ENCODE measurements at regions not wholly inside any gene's neighbourhood (a gene's known extent, or its start where the extent isn't known, plus 50 kb on each side); places are given as distances from the start of the nearest gene placed in this dataset.
"Not testable (repeated sequence)": the region's sequence is repeated elsewhere in the genome, so short reads cannot be mapped to it uniquely, and the experiment has no call there.

DNA sequence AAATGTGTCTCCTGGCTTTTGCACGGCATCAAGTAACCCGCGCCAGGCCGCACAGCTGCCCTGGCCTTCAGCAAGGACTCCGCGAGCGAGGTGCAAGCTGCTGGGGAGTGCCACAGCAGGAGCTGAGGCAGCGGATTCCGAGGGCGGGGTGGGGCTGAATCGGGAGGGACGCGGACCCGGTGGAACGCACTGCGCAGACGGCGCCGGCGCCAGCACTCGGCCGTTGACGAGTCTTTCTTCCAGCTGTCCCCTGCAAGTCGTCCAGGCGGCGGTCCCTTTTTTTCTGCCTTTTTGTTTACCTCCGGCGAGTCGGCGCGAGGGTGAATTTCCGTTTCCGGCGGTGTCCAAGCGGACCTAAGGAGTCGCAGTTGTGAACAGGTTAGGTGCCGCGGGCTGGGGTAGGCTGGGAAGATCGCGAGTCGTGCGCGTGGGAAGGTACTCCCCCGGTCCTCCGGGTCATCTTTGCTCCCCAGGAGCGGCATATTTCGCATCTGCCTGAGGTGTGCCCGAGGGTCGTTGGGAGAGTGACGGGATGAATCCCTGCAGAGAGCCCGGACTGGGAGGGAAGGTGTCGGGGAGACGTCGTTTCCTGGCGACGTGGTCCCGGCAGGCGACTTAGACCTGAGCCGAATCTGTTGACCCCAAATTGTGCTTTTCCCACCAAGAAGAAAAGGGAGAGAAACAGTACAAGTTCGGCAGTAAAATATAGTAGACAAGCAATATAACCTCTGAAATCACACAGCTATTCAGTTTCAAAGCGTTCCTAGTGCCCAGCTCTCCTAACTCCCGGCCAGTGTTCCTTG, 124.5 kb upstream of the PTPN20 start:
- intact Hi-C loops (cut with micrococcal nuclease); H3K9me3 Mint-ChIP-seq; H3K36me3 Mint-ChIP-seq (ENCODE audit: low read depth); H3K4me1 Mint-ChIP-seq (ENCODE audit: low read depth): not testable (repeated sequence)
- peak overlapping the region; percentile 79 for H3K27ac Mint-ChIP-seq
- peak overlapping the region; percentile 95 for H3K4me3 Mint-ChIP-seq
- peaks cover 12% of the 10 kb centered on the region for H3K27me3 Mint-ChIP-seq (ENCODE audit: insufficient read depth)
- peak; percentile 48 for DNase-seq (ENCODE audit: low spot score)

DNA sequence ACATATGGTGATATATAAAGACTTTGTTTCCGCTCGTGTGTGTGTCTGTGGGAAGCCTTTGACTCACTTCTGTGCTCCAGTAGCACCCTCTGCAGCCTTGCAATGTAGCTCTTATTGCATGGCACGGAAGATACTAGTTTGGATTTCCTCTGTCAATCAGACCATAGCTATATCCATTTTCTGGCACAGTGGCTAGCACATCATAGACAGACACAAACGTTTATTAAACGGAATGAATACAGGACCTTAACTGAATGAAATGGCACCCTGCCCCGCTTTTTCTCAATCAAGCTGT, 124.0 kb upstream of the PTPN20 start:
- peak overlapping the region; percentile 79 for H3K27ac Mint-ChIP-seq
- H3K36me3 Mint-ChIP-seq (ENCODE audit: low read depth) = no peaks in the 10 kb centered on the region
- intact Hi-C loops (cut with micrococcal nuclease) = no loop called here
- DNase-seq (ENCODE audit: low spot score) = peak; percentile 6
- H3K4me3 Mint-ChIP-seq = peak overlapping the region; percentile 95
- H3K9me3 Mint-ChIP-seq = no peaks in the 10 kb centered on the region
- H3K4me1 Mint-ChIP-seq (ENCODE audit: low read depth) = peaks cover 10% of the 10 kb centered on the region
- peaks cover 9% of the 10 kb centered on the region for H3K27me3 Mint-ChIP-seq (ENCODE audit: insufficient read depth)

DNA sequence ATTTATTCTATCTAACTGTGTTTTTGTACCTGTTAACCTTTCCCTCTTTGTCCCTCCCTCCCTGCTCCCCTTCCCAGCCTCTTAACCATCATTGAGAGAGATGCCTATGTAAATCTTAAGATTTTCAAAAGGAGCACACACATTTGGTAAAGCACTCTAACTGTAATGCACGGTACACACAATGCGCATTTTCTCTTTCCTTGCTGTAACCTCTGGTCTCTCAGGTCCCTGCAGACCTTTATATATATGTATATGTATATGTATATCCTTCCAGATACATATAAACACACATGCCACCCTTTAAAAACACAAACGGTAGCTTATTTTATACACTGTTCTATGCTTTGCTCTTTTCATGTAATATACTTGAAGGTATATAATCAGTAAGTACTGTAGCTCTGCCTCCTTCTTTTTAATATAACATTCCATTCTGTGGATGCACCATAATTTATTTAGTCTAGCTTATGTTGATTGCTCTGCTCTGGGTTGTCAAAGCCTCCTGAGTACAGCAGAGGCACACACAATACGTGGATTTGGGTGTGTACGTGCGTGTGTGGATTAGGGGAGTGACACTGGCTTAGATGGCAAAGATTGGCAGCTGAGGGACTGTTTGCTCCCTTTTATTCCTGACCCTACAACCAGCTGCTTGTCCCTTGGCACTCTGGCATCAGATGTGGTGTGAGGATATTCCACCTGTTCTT, 118.4 kb upstream of the PTPN20 start:
- H3K36me3 Mint-ChIP-seq (ENCODE audit: low read depth); DNase-seq (ENCODE audit: low spot score); H3K4me3 Mint-ChIP-seq; H3K27me3 Mint-ChIP-seq (ENCODE audit: insufficient read depth); H3K9me3 Mint-ChIP-seq; H3K27ac Mint-ChIP-seq; intact Hi-C loops (cut with micrococcal nuclease); H3K4me1 Mint-ChIP-seq (ENCODE audit: low read depth): not testable (repeated sequence)

DNA sequence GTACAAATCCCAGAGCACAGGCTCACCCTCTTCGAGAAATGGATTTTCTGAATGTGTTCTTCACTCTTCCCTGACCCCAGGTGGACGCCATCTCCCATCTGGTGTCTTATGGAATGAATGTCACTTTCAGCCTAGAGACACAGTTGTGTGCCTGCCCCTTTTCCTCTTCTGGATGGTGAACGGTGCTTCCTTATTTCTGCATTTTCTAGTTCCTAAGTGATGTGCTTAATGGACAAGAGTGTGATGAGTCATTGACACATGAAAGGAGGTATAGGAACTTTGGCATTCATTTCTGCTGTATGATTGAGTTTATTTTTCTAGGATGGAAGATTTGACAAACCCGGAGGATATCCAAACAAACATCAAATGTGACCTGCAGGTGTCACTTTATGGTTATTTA, 114.9 kb upstream of the PTPN20 start:
- H3K27ac Mint-ChIP-seq = peak overlapping the region; percentile 31
- H3K9me3 Mint-ChIP-seq; H3K4me3 Mint-ChIP-seq; H3K27me3 Mint-ChIP-seq (ENCODE audit: insufficient read depth); H3K36me3 Mint-ChIP-seq (ENCODE audit: low read depth); intact Hi-C loops (cut with micrococcal nuclease); H3K4me1 Mint-ChIP-seq (ENCODE audit: low read depth); DNase-seq (ENCODE audit: low spot score): not testable (repeated sequence)

DNA sequence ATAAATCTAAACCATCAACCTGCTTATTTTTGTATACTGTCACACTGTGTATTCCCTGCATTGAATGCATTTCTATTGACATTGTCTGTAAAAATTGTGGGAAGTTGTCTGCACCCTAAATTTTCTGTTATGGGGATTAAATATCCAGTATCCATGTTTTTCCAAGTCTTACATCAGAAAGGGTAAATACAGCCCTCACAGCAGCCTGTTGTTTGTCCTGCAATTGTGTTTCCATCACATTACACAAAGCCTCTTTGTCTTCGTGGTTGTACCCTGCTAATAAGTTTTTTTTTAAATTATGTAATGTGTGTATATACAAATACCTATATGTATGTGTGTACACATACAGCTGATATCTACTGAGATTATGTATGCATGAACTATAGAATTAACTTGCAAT, 109.2 kb upstream of the PTPN20 start:
- H3K4me1 Mint-ChIP-seq (ENCODE audit: low read depth); H3K27me3 Mint-ChIP-seq (ENCODE audit: insufficient read depth); H3K27ac Mint-ChIP-seq; DNase-seq (ENCODE audit: low spot score); H3K4me3 Mint-ChIP-seq; H3K36me3 Mint-ChIP-seq (ENCODE audit: low read depth); intact Hi-C loops (cut with micrococcal nuclease); H3K9me3 Mint-ChIP-seq: not testable (repeated sequence)

DNA sequence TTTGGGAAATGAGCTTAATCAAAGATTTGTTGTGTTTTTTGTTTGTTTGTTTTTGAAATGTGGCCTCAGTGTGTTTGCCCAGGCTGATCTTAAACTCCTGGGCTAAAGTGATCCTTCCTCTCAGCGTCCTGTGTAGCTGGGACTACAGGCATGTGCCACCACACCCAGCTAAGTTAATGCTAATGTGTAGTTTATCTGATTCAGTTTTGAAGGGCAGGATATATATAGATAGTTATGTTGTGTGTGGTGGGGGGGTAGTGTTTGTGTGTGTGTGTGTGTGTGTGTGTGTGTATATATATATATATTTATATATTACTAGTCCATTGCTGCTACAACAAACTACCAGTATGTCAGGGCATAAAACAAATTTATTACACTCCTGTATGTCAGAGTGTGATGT, 108.1 kb upstream of the PTPN20 start:
- H3K36me3 Mint-ChIP-seq (ENCODE audit: low read depth); H3K4me3 Mint-ChIP-seq; H3K27ac Mint-ChIP-seq; H3K4me1 Mint-ChIP-seq (ENCODE audit: low read depth); intact Hi-C loops (cut with micrococcal nuclease); H3K9me3 Mint-ChIP-seq; H3K27me3 Mint-ChIP-seq (ENCODE audit: insufficient read depth); DNase-seq (ENCODE audit: low spot score): not testable (repeated sequence)

DNA sequence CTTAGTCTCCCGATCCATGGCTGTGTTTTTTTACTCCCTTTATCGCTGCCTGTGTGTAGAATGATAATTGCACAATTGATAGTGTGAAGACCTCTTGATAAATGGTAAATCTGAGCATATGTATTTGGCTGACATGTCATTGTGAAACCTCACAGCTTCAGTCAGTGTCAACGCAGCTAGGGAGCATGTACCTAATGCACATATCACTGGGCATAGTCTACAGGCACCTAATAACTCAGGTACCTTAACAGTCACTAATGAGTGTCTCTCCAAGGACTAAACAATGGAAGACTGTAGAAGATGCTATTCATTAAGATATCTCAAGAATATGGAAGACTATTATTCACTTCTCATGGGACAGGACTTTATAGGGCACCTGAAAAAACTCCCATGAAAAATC, 101.0 kb upstream of the PTPN20 start:
- H3K4me3 Mint-ChIP-seq; intact Hi-C loops (cut with micrococcal nuclease); H3K9me3 Mint-ChIP-seq; DNase-seq (ENCODE audit: low spot score); H3K4me1 Mint-ChIP-seq (ENCODE audit: low read depth); H3K36me3 Mint-ChIP-seq (ENCODE audit: low read depth); H3K27me3 Mint-ChIP-seq (ENCODE audit: insufficient read depth); H3K27ac Mint-ChIP-seq: not testable (repeated sequence)

DNA sequence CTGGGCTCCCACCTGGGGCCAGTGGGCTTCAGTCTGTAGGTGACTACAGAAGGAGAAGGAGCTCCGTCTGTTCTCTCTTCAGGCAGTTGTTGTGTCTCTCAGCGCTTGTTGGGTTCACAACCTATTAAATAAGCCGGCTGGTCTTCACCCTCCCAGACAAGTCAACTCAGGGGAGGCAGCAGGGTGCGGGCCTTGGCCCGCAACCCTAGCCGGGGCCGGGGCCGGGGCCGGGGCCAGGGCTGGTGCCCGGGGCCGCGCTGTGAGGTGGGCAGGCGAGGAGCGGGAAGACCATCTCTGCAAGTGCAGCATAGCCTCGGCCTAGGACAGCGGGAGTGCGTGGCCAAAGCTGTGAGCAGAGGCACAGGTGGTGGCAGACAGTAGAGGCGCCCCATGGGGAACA, 95.1 kb upstream of the PTPN20 start:
- H3K36me3 Mint-ChIP-seq (ENCODE audit: low read depth); H3K4me1 Mint-ChIP-seq (ENCODE audit: low read depth); H3K27ac Mint-ChIP-seq; H3K27me3 Mint-ChIP-seq (ENCODE audit: insufficient read depth); intact Hi-C loops (cut with micrococcal nuclease); H3K4me3 Mint-ChIP-seq; DNase-seq (ENCODE audit: low spot score); H3K9me3 Mint-ChIP-seq: not testable (repeated sequence)

DNA sequence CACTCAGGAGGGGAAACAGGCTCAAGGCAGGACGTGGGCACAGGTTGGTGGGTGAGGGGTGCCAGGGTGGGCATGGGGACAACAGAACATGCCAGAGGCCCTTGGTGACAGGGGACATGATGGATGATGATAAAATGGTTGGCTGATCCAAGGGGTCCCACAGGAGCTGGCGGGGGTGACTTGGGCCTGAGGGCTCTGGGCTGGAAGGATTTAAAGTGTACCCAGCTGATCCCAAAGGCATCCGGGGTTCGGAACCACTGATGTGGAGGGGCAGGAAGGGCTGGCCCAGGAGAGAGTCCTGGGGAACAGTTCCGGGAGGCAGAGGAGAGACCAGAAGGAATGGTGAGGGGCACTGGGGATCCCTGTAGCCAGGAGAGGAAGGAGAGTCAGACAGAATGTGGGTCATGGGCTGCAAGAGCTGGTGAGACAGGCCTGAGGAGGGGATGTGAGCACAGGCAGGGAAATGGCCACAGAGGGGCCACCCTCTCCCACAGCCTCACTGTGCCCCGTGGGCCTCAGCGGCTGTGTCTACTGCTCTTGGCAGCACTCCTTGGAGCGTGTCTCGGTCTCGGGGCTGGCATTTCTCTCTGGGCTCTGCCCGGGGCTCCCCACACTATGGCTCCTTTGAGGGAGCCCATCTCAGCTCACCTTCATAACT, 70.7 kb upstream of the PTPN20 start:
- H3K36me3 Mint-ChIP-seq (ENCODE audit: low read depth); H3K4me3 Mint-ChIP-seq; H3K9me3 Mint-ChIP-seq; DNase-seq (ENCODE audit: low spot score); H3K27me3 Mint-ChIP-seq (ENCODE audit: insufficient read depth); intact Hi-C loops (cut with micrococcal nuclease); H3K4me1 Mint-ChIP-seq (ENCODE audit: low read depth); H3K27ac Mint-ChIP-seq: not testable (repeated sequence)

DNA sequence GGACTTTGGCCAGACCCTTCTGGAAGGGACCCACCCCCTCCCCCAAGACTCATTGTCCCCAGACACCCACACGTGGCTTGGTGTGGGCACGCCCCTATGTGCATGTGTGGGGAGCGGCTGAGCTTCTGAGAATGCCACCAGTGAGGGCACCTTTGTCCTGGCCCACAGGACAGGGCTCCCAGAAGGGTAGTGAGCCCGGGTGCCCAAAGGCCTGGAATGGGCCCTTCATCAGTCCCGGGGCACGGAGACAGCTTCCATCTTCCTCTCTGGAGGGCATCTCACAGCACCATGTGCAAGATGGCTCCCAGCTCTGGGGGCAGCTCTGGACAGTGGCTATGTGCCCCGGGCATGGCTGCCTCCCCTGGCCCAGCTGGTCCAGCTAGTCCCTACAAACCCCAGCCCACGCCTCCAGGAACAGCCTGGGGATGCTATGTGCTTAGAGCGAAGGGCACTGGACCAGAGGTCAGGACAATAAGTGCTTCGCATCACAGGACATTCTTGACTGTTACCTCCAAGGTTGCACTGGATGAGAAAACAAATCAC, 70.1 kb upstream of the PTPN20 start:
- H3K27ac Mint-ChIP-seq; intact Hi-C loops (cut with micrococcal nuclease); DNase-seq (ENCODE audit: low spot score); H3K27me3 Mint-ChIP-seq (ENCODE audit: insufficient read depth); H3K4me1 Mint-ChIP-seq (ENCODE audit: low read depth); H3K36me3 Mint-ChIP-seq (ENCODE audit: low read depth); H3K4me3 Mint-ChIP-seq; H3K9me3 Mint-ChIP-seq: not testable (repeated sequence)

DNA sequence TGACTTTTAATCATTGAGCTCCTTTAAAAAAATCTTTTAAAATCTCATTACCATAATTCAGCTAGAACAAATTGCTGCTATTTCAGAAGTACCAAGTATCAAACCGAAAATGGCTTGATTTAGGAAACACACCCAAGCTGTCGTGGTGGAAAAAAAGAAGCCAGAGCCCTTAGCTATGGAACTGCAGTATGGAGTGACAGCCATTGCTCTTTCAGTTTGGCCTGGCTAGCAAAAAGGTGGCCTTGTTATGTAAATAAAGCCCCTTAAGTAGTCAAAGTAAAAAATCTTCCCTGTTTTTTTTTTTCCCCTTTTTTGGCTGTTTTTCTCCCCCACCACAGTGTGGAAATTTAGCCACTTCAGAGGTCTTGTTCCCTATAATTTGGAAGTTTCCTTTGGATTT, 66.0 kb upstream of the PTPN20 start:
- H3K27me3 Mint-ChIP-seq (ENCODE audit: insufficient read depth); DNase-seq (ENCODE audit: low spot score); H3K4me3 Mint-ChIP-seq; H3K9me3 Mint-ChIP-seq; H3K36me3 Mint-ChIP-seq (ENCODE audit: low read depth); intact Hi-C loops (cut with micrococcal nuclease); H3K4me1 Mint-ChIP-seq (ENCODE audit: low read depth); H3K27ac Mint-ChIP-seq: not testable (repeated sequence)

DNA sequence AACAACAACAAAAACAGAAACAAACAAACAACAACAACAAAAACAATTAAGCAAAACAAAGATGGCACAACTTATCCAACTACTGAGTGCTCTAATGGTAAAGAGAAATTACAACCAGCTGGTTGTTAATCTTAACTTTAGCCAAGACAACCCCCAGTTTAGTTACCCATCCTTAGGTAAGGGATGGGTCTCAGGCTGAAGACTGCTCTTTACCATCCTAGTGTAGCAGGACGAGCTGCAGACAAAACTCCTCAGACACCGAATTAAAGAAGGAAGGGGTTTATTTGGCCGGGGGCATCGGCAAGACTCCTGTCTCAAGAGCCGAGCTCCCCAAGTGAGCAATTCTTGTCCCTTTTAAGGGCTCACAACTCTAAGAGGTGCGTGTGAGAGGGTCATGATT, 65.6 kb upstream of the PTPN20 start:
- DNase-seq (ENCODE audit: low spot score); H3K27ac Mint-ChIP-seq; H3K27me3 Mint-ChIP-seq (ENCODE audit: insufficient read depth); H3K4me1 Mint-ChIP-seq (ENCODE audit: low read depth); intact Hi-C loops (cut with micrococcal nuclease); H3K36me3 Mint-ChIP-seq (ENCODE audit: low read depth); H3K4me3 Mint-ChIP-seq; H3K9me3 Mint-ChIP-seq: not testable (repeated sequence)

DNA sequence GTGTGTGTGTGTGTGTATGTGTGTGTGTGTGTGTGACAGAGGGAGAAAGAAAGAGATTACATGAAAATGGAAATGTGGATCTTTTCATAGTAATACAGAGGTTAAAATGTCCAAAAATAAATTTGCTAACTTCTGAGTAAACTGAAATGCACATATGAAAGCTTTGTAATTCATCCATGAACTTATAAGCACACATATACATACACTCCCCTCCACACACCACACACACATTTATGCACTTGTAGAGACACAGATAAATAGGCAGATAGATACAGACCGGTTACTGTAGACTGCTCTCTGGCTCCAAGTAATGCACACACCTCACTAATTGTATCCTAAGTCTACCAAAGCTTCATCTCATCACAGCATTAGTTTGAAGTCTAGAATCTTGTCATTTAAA, 50.5 kb upstream of the PTPN20 start:
- H3K27ac Mint-ChIP-seq; H3K36me3 Mint-ChIP-seq (ENCODE audit: low read depth); H3K27me3 Mint-ChIP-seq (ENCODE audit: insufficient read depth); H3K4me1 Mint-ChIP-seq (ENCODE audit: low read depth); H3K9me3 Mint-ChIP-seq; DNase-seq (ENCODE audit: low spot score); intact Hi-C loops (cut with micrococcal nuclease); H3K4me3 Mint-ChIP-seq: not testable (repeated sequence)

All from activated T-helper 1 cell treated with anti-CD3 and anti-CD28 coated beads, Interleukin-12 subunit alpha, Interleukin-12 subunit beta, Interleukin-2, Interleukin-4 antibody, amounts not matched to agents 30 ng/mL and 10 ng/mL and 1 ng/mL, durations not matched to agents 14 hours and 24 hours and 36 hours (primary cell).